Activated CD4-positive, alpha-beta T cell treated with anti-CD3 and anti-CD28 coated beads, Interleukin-2, amount 50 U/mL, for 48 hours (primary cell): ENCODE measurements at regions not wholly inside any gene's neighbourhood (a gene's known extent, or its start where the extent isn't known, plus 50 kb on each side); places are given as distances from the start of the nearest gene placed in this dataset.

Source experiments
- DNase-seq, 2 experiments: peaks; one replicate each; pipeline ENCODE4 v3.0.0-alpha.2; 2020

DNA sequence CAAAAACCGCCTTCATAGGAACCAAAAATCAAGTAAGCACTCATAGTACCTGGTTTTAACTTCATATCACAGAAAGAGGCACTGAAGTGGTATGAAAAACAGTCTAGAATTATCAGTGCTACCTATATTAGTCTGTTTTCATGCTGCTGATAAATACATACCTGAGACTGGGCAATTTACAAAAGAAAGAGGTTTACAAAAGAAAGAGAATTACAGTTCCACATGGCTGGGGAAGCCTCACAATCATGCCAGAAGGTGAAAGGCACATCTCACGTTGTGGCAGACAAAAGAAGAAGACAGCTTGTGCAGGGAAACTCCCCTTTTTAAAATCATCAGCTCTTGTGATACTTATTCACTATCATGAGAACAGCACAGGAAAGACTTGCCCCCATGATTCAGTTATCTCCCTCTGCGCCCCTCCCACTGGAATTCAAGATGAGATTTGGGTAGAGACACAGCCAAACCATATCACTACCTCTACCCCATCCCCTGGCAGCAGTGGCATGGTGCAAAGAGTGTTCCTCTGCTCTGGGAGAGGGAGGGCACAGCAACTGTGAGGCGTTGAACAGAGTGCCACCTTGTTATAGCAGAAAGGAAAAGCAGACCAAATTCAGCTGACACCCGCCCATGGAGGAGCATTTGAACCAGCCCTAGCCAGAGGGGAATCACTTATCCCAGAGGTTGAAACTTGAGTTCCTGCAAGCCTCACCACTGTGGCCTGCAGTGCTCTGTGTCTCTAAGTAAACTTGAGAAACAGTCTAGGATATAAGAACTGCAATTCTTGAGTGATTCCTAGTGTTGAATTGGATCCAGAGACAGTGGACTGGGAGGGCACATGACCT, 61.9 kb upstream of the PTPRZ1 start:
- no peak for DNase-seq

DNA sequence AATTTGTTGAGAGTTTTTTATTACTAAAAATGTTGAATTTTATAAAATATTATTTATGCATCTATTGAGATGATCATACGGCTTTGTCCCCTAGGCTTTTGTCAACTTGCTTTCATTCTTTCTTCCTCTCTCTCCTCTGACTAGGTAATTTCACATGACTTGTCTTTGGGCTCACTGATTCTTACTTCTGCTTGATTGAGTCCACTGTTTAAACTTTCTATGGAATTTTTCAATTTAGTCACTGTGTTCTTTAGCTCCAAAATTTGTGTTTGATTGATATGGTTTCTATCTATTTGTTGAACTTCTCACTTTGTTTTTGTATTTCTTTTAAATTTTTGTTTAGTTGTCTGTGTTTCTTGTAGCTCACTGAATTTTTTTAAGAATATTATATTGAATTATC, 65.9 kb upstream of the PTPRZ1 start:
- no peak for DNase-seq

DNA sequence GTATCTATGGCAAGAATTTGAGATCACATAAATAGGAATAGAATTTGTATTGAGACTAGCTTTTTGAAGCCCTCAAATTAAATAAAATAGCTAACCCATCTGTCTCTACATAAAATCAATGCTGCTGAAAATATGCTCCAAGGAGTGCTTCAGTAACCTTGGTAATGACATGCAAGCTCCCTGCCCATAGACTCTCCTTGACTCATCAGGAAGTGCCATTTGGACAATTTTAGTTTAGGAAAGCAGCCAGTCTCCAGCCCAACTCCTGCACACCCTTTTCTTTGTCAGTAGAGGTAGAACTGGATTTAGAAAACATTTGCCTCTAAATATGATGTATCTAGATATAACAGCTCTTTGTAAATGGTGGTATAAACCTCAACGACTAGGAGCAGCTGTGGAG, 69.9 kb upstream of the PTPRZ1 start:
- no peak for DNase-seq

DNA sequence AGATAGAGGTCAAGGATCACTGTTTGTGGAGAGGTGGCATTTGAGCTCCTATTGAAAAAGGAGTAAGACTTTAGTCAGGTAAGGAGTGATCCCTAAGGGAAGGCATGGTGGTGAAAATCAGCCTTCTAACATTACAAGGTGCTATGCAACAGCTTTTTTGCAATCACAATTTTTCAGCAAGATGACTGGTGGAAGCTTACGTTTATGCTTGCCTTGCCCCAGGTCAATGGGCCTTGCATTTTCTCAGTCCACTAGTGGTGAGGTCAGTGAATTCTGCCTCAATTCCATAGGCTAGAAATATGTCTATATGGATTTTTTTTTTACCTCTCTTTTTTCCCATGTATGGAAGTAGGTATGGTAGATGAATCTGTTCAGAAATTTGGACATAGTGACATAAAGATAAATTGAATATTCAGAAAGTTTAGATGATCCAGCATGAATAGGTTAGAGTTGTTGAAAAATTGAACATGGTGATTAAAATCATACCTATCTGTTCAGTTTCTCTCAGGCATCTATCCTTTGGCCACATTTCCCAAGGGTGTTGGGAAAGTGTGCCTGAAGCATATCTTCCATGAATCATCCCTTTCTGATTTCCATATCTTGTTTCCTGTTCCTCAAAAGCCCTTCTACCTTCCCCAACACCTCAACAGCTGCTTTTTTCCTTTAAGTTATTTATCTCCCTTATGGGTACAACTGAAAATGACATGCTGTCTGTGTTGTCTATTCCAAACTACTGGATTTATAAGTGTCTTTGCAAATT, 71.9 kb upstream of the PTPRZ1 start:
- no peak for DNase-seq

DNA sequence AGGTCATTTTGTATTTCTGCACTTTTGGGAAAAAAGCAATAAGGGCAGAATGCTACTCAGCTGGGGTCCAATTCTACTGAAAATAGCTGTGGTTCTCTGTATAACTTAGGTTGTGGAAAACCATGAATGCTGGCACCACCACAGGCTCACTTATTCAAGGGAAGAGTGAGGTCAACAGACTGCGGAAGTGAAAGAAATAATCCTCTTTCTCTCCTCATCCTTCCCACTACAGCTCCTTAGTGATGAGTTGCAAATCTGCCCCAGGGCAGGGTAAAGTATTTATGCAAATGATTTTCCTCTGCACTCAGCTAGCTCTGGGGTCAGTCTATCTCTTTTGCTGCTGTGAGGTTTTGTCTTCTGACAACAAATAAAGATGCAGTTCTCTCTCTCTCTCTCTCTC, 74.1 kb upstream of the PTPRZ1 start:
- DNase-seq, result no peak

DNA sequence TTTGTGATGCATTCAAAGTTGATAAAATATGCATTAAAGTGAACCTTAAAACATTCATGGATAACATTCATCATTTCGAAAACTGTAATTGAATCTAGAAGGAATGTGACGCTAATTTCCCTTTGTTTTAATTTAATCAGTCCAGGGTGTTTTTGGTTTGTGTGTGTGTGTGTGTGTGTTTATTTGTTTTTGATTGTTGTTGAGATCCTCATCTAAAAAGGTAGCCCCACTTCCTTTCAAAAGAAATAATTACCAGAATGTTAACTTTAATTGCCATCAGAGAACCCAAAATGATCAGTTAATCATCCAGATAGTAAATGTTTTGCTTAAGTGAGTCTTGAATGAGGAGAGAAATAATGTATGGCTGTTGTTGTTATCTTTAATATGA, 74.5 kb upstream of the PTPRZ1 start:
- DNase-seq, result no peak

DNA sequence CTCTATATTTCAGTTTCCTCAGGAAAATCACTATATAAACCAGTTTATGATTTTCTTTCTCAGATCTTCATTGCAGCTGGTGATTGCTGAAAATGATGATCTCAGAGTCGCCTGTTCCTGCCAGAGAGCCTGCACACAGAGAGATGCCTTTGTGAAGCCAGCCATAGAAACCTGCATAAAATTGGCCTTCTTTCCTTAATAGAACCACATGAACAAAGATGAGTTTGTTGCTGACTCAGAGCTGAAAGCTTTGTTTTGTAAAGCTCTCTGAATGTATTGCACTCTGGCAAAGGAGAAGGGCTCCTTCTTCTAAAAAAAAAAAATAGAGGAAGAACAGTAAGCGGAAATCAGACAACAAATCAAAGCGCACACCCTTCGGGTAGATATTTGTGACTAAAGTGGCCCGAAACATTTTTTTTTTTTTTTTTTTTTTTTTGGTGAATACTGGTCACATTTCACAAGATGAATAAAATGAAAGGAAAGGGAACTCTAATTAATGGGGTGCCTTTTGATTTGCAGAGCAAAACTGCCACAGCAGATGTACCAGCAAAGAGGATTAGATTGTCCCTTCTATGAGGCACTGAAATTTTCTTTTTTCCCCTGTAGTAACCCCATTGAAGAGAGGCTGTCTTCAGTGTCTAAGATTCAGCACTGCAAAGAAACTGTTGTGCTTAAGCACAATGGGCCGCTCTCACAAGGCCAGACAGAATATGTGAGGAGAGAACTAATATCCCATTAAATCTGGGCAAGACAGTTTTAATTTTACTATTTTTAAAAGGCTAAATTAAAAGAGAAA, 75.1 kb upstream of the PTPRZ1 start:
- DNase-seq, result no peak

DNA sequence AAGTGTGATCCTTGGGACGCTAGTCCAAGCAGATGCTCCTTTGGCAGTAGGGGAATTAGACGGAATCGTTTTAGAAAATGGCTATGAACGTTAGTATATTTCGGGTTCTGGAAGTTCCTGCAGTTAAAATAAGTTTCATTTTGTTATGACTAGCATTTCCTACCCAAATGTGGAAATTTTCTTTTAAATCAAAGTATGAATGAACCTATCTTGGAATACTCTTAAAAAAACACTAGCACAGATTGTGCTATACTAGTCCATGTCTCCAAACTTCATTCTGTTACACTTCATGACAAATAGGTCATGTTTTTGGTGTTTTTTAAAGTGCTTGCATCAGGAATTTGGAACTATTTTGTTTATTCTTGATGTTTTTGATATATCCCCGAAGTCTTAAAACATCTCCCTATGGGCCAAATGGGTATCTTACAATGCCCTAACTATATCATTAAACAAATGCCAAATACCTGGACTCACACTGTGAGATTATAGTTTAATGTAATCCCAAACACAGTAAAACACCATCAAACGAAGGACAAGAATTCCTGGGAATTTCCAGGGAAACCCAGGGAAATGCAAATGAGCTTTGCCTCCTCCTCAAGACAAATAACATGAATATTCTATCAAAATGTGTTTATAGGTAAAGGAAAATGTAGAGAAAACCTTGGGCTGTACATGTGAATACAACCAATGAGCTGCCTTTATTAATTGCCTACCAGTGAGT, 75.9 kb upstream of the PTPRZ1 start:
- DNase-seq, result no peak

DNA sequence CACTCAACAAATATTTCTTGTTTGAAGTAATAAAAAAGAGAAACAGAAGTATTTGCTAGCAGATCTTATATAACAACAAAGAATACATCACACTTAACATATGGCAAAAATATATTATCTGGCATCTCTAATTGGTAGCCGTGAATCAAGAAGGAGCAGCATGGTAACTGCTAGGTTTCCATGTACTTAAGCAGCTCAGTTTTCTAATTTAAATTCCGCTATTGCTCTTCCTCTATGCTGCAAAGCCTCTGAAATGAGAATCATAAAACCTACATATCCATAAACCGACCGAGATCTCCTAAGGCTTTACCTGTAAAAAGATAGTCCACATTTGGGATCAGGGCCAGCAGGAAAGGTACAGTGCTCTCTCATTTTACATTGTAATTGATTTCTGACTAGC, 76.6 kb upstream of the PTPRZ1 start:
- no peak for DNase-seq

DNA sequence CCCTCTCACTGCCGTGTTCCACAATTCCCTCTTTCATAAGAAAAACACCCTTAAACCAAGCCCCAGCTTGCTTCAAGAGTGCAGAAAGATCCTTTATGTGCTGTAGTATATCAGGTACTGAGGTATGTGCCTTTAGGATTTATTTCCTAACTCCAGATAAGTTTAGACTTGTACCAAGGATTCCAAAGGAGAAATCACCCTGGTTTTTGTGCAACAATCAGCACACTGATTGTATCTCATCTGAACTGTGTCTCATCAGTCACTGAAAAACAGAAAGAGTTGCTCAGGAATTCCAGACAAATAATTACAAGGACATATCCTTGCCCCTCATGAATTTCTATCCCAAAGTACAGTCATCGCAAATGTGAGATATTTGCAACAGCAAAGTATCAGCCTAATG, 77.2 kb upstream of the PTPRZ1 start:
- no peak for DNase-seq

DNA sequence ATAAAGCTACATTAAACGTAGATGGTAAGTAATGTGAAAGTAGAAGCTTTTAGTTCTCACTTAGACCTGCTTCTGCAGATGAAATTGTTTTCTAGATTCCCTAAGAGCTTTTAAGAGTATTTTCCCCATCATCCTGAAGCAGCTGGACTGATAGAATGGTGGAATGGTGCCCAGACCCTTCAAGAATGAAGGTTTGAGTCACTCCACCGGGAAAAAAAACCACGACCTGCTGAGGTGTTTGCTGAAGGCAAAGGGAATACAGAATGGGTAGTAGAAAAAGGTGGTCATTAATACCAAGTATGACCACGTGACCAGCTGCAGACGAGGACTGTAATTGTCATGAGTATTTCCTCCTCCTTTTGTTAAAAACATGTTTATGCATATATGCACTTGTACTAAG, 79.2 kb upstream of the PTPRZ1 start:
- no peak for DNase-seq

DNA sequence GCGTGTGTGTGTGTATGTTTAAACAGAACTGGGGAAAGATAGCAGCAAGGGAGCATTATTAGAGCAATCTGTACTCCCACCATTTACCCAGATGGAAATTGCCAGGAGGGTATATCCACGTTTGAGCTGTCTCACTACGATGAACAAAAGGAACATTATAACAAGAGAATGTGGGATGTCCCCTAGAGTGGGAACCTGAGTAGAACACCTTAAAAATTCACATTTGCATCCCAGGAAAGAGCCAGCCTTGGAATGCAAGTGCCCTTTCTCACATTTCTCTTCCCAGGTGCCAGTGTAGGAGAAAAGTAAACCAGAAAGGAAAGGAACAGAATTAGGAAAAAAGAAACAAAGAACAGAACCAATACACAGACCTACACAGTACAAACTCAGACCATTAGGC, 95.3 kb upstream of the PTPRZ1 start:
- no peak for DNase-seq

DNA sequence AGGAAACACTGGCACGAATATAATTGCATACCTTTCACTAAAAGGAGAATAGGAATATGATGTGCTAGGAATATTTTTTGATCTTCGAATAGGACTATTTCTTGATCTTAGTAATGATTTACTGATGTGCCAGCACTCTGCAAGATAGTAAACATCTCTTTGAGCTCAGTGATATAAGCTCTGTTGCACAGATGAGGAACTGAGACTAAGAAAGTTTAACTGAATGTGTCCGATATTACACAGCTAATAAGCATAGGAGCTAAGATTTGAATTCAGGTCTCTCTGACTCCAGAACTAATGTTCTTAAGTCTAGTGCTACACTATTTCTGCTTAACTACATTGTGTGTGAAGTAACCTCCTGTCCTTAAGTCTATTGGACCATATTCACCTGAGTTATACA, 98.4 kb upstream of the PTPRZ1 start:
- DNase-seq, result no peak

DNA sequence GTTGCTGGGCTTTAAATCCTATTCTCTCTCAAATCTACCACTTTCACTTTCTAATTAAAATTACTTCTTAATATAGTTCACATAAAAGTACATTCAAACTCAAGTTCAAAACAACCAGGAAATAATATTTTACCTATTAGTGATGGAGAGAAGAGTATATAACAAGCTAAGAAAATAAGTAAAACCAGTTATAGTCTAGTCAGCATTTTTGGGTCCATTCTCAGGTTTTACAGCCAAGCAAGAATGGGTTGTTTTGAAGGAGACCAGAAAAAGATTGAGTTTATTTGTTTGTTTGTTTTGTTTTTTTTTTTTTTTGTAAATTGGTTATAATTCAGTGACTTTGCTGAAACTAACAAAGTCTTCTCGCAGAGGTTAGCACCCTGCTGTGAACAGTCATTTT, 106.3 kb upstream of the PTPRZ1 start:
- no peak for DNase-seq

DNA sequence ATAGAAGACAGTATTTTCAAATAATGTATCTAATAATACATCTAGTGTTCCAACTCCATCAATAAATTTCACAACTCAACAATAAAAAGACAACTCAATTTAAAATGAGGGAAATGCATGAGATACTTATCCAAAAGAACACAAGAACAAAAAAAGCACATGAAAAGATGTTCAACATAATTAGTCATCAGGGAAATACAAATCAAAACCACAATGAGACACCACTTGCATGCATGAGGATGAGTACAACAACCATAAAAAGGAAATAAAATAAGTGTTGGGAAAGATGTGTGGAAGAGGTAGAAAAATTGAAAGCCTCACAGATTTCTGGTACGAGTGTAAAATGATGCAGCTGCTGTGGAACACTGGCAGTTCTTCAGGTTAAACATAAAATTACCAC, 111.6 kb upstream of the PTPRZ1 start:
- no peak for DNase-seq

DNA sequence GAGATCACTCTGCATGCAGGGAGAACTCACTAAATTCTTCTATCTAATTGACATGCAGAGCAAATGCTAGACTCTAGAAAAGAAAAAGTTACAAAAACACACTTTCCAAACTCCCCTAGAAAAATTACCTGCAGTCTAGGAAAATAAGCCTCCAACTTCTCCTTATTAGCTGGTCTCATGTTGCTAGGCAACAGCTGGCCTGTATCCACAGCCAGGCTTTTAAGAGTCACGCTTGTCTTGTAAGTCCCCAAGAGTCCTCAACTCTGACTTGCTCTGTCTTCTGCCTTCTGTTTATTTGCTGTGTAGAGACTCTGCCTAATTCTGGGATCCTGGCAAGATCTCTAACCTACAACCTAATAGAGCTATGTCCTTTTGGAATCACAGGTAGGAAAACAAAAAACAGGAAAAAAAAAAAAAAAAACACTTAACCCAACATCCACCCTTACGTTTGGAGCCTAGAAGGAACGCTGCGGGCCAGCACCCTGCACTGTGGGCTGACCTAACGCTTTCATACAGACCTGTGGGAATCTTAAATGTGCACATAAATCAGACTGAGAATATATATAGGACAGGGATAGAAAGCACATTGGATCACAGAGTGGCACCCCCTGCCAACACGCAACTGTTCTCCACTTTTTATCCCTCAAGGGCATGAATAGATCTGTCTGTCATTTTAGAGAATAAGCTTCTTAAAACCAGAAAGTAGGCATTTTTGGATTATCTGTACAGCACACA, 117.0 kb upstream of the PTPRZ1 start:
- DNase-seq, result no peak

DNA sequence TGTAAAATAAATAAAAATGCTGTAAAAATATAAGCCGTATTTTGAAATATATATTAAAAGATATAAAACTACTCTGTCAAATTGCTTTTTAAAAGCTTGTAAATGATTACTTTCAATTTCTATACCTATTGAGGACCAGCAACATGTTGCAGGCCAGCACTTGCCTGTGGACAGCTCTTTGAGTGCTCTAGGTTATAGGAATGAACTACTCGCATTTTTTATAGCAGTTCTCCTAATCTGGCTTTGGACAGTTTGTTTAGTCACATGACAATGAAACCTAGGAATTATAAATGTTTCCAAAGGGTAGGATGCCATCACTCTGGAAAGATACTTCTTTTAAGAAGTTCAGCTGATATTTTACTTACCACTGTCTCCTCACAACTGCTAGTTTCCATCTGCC, 117.7 kb upstream of the PTPRZ1 start:
- no peak for DNase-seq

DNA sequence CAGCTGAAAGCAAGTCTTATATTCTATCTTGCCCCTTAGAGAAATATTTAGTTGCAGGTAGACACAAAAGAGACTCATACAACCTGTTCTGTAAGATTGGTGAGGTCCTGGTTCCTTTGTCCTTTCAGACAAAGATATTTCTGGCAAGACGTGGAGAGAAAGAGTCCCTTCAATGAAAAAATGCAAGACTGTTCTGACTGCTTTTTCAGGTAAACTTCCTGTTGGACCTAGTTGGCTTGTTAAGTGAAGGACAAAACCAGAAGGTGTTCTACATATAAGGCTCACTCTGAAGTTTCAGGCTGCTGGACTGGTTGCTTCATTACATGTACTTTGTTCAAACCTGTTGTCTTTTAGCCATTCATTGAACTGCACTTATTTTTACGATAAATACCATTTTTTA, 119.0 kb upstream of the PTPRZ1 start:
- DNase-seq, result no peak

DNA sequence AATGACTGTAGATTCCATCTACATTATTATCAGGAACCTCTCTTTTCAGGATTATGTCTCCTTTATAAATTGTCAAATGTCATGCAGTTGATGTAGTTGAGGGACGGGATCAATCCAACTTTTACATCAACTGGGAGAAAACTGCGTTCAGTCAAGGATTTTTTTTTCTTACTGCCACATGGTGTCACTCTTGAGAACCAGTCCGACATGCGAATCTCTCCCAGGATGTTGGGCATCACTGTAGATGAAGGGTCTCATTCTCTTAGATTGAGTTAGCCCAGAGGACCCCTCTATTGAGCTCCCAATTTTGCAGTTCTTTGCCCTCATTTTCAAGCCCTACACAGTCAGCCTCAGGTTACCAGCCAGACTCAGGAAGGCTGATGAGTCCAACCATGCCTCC, 120.3 kb upstream of the PTPRZ1 start:
- DNase-seq, result no peak

DNA sequence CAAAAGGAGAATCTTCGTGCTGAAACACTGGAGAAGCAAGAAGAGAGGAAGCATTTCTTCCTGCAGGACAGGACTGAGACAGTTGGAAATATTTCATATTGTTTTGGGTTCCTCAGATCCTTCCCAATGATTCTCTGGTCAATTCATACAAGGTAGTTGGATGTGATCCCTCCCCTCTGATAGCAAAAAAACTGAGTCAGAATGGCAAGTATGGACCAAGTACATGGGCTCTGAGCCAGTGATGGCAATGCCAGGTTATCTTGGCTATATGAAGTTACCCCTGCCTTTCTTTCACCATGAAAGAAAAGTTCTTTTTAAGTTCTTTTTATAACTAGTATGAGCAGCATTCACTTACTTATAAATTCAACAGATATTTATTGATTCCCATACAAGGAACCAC, 124.4 kb upstream of the PTPRZ1 start:
- DNase-seq, result no peak

DNA sequence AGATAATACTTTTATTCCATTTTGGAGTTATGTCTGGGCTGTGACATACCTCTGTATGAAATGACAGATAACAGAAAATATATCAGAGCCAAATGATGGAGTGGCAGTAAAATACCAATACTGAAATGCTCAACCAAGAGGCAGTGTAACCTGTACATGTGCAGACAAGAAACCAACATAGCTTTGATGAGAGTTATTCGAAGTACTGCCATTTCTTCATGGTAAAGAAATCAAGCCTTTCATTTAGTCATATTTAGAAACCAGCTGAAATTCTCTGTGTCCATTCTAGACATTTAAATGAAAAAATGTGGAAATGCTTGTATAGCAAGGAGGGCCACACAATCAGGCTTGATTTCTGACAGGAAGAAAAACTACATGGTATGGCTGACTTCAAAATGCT, 127.1 kb upstream of the PTPRZ1 start:
- DNase-seq, result no peak

DNA sequence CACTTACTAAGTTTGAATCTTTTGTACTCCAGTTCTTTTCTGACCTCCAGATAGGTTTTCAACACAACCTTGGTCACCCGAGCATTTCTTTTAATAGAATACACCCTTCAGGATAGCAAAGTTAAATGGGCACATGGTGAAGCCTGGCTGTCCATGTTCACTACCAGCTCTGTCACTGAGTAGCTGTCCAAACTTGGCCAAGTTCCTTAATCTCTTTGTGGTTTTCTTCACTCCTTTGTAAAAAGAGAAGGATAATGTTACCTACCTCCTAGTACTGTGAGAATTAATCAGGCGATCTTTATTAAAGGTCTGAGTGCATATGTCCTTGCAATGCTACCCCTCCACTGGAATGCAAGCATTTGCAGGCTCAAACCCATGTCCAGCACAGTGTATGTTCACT, 128.1 kb upstream of the PTPRZ1 start:
- DNase-seq, result no peak
